ENCODE measurements at regions not wholly inside any gene's neighbourhood (a gene's known extent, or its start where the extent isn't known, plus 50 kb on each side); places are given as distances from the start of the nearest gene placed in this dataset.

GRCh38 chr11:122176651-122177050 lies 60.6 kb upstream of the BLID start:
- ATAC-seq: no peak
- WGBS, 2 donors (ENCODE audit: low coverage in 1 of 2): 73% methylated on average over 3 of the region's 3 CpGs; no CpG with 5 or more reads in 1 of the 2 donors
- no peak overlapping the region for H3K4me3 ChIP-seq
- H3K9me3 ChIP-seq: no peaks in the 10 kb centered on the region
- no peaks in the 10 kb centered on the region for H3K27me3 ChIP-seq
- H3K36me3 ChIP-seq: no peaks in the 10 kb centered on the region
- peaks cover 9 to 56% (median 17%) of the 10 kb centered on the region in 3 donors for H3K4me1 ChIP-seq
- H3K27ac ChIP-seq: no peak overlapping the region
- TF ChIP-seq CTCF (IDR thresholded peaks at IDR 0.05) (no peak), POLR2AphosphoS5 (IDR thresholded peaks at IDR 0.05) (no peak), POLR2A (IDR thresholded peaks at IDR 0.05) (no peak), EP300 (IDR thresholded peaks at IDR 0.05) (no peak)

DNA sequence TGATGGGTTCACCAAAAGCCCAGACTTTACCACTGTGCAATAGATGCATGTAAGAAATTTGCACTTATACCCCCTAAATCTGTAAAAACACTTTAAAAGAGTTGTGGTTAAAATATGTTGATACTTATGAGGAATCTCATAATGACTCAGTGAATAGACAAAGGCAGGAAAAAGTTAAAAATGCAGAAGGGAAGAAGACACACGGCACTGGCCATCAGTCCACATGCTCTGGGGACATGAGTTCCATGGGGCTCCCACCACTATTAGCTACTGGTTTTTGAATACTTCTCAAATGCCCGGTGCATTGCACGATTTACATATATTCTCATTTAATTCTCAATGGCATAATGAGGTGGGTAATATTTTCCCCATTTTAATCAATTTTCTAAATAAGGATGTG lies 59.3 kb upstream of the BLID start:
- TF ChIP-seq CTCF (IDR thresholded peaks at IDR 0.05) (no peak), POLR2A (IDR thresholded peaks at IDR 0.05) (no peak), EP300 (IDR thresholded peaks at IDR 0.05) (no peak), POLR2AphosphoS5 (IDR thresholded peaks at IDR 0.05) (no peak)
- ATAC-seq: no peak
- no peaks in the 10 kb centered on the region for H3K27me3 ChIP-seq
- H3K36me3 ChIP-seq: no peaks in the 10 kb centered on the region
- WGBS, 2 donors (ENCODE audit: low coverage in 1 of 2): 83 to 89% methylated on average over 3 of the region's 3 CpGs
- peaks cover 8 to 42% (median 9%) of the 10 kb centered on the region in 3 donors for H3K4me1 ChIP-seq
- H3K4me3 ChIP-seq: no peak overlapping the region
- H3K27ac ChIP-seq: no peak overlapping the region
- H3K9me3 ChIP-seq: no peaks in the 10 kb centered on the region

DNA sequence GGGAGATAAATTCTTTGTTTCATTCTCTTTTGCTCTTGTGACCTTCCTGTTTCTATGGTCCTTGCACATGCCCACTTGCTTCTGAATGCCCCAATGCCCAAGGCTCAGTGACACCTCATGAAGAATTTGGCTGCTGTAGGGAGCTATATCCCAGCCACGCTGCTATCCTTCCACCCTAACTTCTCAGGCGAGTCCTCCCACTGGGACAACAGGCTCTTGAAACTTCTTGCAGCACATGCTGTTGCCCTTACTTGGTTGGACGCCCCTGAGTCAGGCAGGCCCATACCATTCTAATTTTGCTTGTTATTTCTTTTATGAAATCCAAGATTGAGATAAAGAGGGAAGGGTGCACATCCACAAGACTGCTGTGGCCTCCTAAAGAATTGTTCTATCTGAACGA lies 57.6 kb upstream of the BLID start:
- TF ChIP-seq POLR2AphosphoS5 (IDR thresholded peaks at IDR 0.05): no peak
- TF ChIP-seq CTCF (IDR thresholded peaks at IDR 0.05): no peak
- no peak for TF ChIP-seq EP300 (IDR thresholded peaks at IDR 0.05)
- TF ChIP-seq POLR2A (IDR thresholded peaks at IDR 0.05): no peak
- no peaks in the 10 kb centered on the region for H3K9me3 ChIP-seq
- ATAC-seq: no peak

GRCh38 chr11:122173074-122173450 lies 57.0 kb upstream of the BLID start:
- Histone ChIP-seq H3K36me3 (no peaks in the 10 kb centered on the region), H3K9me3 (no peaks in the 10 kb centered on the region), H3K27ac (peak overlapping the region in 1 of 4 donors; percentile 22), H3K4me1 (peaks cover 0 to 24% (median 0%) of the 10 kb centered on the region in 3 donors), H3K4me3 (no peak overlapping the region), H3K27me3 (no peaks in the 10 kb centered on the region)
- 86% methylated on average over 1 of the region's 1 CpG; no CpG with 5 or more reads in 1 of the 2 donors for WGBS, 2 donors (ENCODE audit: low coverage in 1 of 2)
- ATAC-seq: no peak
- no peak for TF ChIP-seq POLR2A (IDR thresholded peaks at IDR 0.05)
- TF ChIP-seq EP300 (IDR thresholded peaks at IDR 0.05): no peak
- no peak for TF ChIP-seq POLR2AphosphoS5 (IDR thresholded peaks at IDR 0.05)
- TF ChIP-seq CTCF (IDR thresholded peaks at IDR 0.05): no peak

More for the DNA sequence above, 57.6 kb upstream of the BLID start:
- Histone ChIP-seq H3K4me1 (peaks cover 0 to 25% (median 0%) of the 10 kb centered on the region in 3 donors), H3K36me3 (no peaks in the 10 kb centered on the region), H3K4me3 (no peak overlapping the region), H3K27ac (no peak overlapping the region), H3K27me3 (no peaks in the 10 kb centered on the region)
- 76 to 90% methylated on average over 4 of the region's 4 CpGs for WGBS, 2 donors (ENCODE audit: low coverage in 1 of 2)

GRCh38 chr11:122172352-122173073 lies 56.5 kb upstream of the BLID start:
- no peak for TF ChIP-seq POLR2AphosphoS5 (IDR thresholded peaks at IDR 0.05)
- TF ChIP-seq CTCF (IDR thresholded peaks at IDR 0.05): no peak
- peak overlapping the region in 3 of 4 donors; percentile 22 to 43 (median 31) for H3K27ac ChIP-seq
- WGBS, 2 donors (ENCODE audit: low coverage in 1 of 2): 46 to 80% methylated on average over 3 of the region's 3 CpGs
- no peaks in the 10 kb centered on the region for H3K9me3 ChIP-seq
- no peaks in the 10 kb centered on the region for H3K27me3 ChIP-seq
- H3K4me1 ChIP-seq: peaks cover 0 to 23% (median 0%) of the 10 kb centered on the region in 3 donors
- H3K36me3 ChIP-seq: no peaks in the 10 kb centered on the region
- no peak overlapping the region for H3K4me3 ChIP-seq
- ATAC-seq: no peak
